CD4-positive, alpha-beta T cell treated with Interleukin-17A for 1 hour (primary cell): ENCODE measurements at regions not wholly inside any gene's neighbourhood (a gene's known extent, or its start where the extent isn't known, plus 50 kb on each side); places are given as distances from the start of the nearest gene placed in this dataset.

Experiments used
- DNase-seq: peaks from one replicate; pipeline ENCODE4 v3.0.0-alpha.2; 2020

- peak; percentile 85 for DNase-seq
These were observed 52.0 kb downstream of the RPP21 start for GRCh38 chr6:30396833-30397479.

- no peak for DNase-seq
These were observed 52.7 kb downstream of the RPP21 start for GRCh38 chr6:30397697-30398096.

DNA sequence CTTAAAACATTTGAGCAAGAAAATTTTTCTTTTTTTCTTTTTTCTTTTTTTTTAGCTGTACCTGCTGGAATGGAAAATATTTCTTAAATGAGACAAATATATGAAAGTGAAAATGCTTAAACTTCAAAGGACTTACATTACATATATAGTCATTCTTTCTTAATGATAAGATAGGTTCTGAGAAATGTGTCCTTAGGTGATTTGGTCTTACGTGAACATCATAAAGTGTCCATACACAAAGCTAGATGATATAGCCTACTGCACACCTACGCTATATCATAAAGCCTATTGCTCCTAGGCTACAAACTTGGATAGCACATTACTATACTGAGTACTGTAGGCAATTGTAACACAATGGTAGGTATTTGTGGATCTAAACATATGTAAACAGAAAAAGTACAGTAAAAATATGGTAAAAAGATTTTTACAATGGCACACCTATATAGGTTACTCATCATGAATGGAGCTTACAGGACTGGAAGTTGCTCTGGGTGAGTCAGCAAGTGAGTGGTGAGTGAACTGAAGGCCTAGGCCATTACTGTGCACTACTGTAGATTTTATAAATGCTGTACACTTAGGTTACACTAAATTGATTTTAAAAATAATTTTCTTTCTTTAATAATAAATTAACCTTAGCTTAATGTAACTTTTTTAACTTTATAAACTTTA, 54.6 kb downstream of the RPP21 start:
- no peak for DNase-seq

GRCh38 chr6:30405934-30406333, 61.0 kb downstream of the RPP21 start:
- no peak for DNase-seq

GRCh38 chr6:30409184-30409583, 64.2 kb downstream of the RPP21 start:
- DNase-seq, result no peak

DNA sequence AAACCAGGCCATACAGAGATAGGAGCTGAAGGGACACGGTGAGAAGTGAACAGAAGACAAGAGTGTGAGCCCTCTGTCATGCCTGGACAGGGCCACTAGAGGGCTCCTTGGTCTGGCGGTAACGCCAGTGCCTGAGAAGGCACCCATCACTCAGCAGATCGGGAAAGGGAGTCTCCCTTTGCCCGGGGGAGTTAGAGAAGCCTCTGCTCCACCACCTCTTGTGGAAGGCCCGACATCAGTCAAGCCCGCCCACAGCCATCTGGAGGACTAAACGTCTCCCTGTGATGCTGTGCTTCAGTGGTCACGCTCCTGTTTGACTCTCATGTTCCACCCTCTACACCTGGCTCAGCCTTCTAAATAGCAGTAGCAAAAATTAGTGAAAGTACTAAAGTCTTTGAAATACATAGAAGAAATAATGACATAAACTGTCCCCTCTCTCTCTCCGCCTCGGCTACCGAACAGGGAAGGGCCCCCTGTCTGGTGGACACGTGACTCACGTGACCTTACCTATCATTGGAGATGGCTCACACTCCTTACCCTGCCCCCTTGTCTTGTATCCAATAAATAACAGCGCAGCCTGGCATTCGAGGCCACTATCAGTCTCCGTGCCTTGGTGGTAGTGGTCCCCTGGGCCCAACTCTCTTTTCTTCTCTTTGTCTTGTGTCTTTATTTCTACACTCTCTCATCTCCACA, 66.7 kb downstream of the RPP21 start:
- peak; percentile 68 for DNase-seq

DNA sequence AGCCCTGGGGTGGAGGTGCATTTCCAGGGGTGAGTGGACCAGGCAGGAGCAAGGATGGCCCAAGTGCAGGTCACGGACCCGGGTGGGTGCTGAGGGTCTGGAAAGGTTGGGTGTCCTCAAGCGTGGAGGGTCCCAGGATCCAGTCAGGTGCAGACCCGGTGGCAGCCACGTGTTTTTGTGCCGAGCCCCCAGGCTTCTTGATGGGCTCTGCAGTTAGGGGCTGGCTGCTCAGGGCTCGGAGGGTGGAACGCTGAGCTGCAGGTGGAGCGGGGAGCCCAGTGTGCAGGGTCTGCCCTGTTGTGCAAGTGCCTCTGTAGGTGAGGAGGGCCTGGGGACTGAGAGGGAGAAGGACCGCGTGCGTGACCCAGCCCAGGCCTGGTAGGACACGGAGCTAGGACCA, 70.9 kb upstream of the HLA-E start:
- no peak for DNase-seq

GRCh38 chr6:30424549-30424948, 64.8 kb upstream of the HLA-E start:
- DNase-seq, result no peak
